Right lobe of liver (tissue), 6 donors: ENCODE measurements at regions not wholly inside any gene's neighbourhood (a gene's known extent, or its start where the extent isn't known, plus 50 kb on each side); places are given as distances from the start of the nearest gene placed in this dataset.

Experiments
- ATAC-seq, 4 donors: fragments of 200-7000 bp; cut with Tn5 transposase; one replicate each; pipeline ENCODE4 v1.9.1; 2020; ENCODE audit warnings: mild to moderate bottlenecking in 4 of 4, moderate library complexity in 4 of 4
- DNase-seq, 3 donors: peaks; one replicate each; pipeline ENCODE4 v3.0.0-alpha.2; 2020
- H3K27ac ChIP-seq, 3 donors: fragments of 200-600 bp; one replicate each; pipeline ENCODE4 v1.8.0; 2022
- H3K27me3 ChIP-seq, 2 donors: fragments of 200-600 bp; one replicate each; pipeline ENCODE4 v1.8.0; 2022
- H3K36me3 ChIP-seq, 4 donors: fragments of 200-600 bp; sonication (generic) in 1 of 4; one replicate each; pipeline versions ENCODE4 v1.5.1 to v1.8.0; 2017 to 2022; ENCODE audit warnings: control low read depth in 1 of 4
- H3K4me1 ChIP-seq, 4 donors: fragments of 200-600 bp; sonication (generic) in 1 of 4; one replicate each; pipeline versions ENCODE4 v1.5.1 to v1.8.0; 2017 to 2022; ENCODE audit warnings: control low read depth in 1 of 4
- H3K4me3 ChIP-seq, 3 donors: fragments of 200-600 bp; one replicate each; pipeline ENCODE4 v1.8.0; 2022
- H3K9me3 ChIP-seq, 4 donors: fragments of 200-600 bp; sonication (generic) in 1 of 4; one replicate each; pipeline versions ENCODE4 v1.5.1 to v1.8.0; 2017 to 2022; ENCODE audit warnings: control low read depth in 1 of 4
- CTCF ChIP-seq, 4 donors: fragments of 200-600 bp in 3 of 4; fragments of 450-650 bp in 1 of 4; IDR thresholded peaks; one replicate each; pipeline versions ENCODE4 v1.5.1 to v1.8.0; 2016 to 2022; ENCODE audit warnings: antibody characterized with exemption in 4 of 4, mild to moderate bottlenecking in 2 of 4
- POLR2A ChIP-seq: fragments of 450-650 bp; IDR thresholded peaks from one replicate; pipeline ENCODE4 v1.6.1; 2017; ENCODE audit warnings: antibody characterized with exemption, mild to moderate bottlenecking
- WGBS: methylation state at CpG from one replicate; pipeline ENCODE4 v1.1.6; 2018; ENCODE audit warnings: low coverage, low lambda C conversion rate; ENCODE audit not compliant: insufficient coverage; ENCODE audit errors: missing lambda C conversion rate; 5-methylcytosine and 5-hydroxymethylcytosine counted together
- intact Hi-C, 2 donors: fragments of 100-400 bp; cut with DNase I; formaldehyde crosslinking; loops; one replicate each; pipeline versions ENCODE4 v1.11.2 to v1.14.1; 2022
- donor health status: DM: no; HTN: yes; CAD: no.
- donor health status: DM: no; HTN: no; CAD: no.
- donor health status: DM: no; HTN: no; CAD: no.
- donor health status: DM: no; HTN: yes; CAD: no.
- donor health status: DM: no; HTN: yes; CAD: no.

- H3K36me3 ChIP-seq: no peaks in the 10 kb centered on the region
- H3K4me1 ChIP-seq: peaks cover 0 to 49% (median 11%) of the 10 kb centered on the region in 4 donors
- TF ChIP-seq CTCF (IDR thresholded peaks at IDR 0.05) (no peak), POLR2A (no peak)
- no peak overlapping the region for H3K4me3 ChIP-seq
- peak overlapping the region; percentile 20 to 76 (median 75) for H3K27ac ChIP-seq
- H3K9me3 ChIP-seq: no peaks in the 10 kb centered on the region
- ATAC-seq (peak; percentile 46 to 71 (median 55)), DNase-seq (no peak)
- intact Hi-C loops: no loop called here
- H3K27me3 ChIP-seq: no peaks in the 10 kb centered on the region
- WGBS: 27% methylated on average over 3 of the region's 3 CpGs
Observed at GRCh38 chr6:140318408-140318807, 944.0 kb upstream of the CITED2 start.

GRCh38 chr6:140317950-140318349, 943.5 kb upstream of the CITED2 start:
- DNase-seq: no peak
- Histone ChIP-seq H3K27ac (peak overlapping the region in 2 of 3 donors; percentile 75 to 76), H3K27me3 (no peaks in the 10 kb centered on the region), H3K4me1 (peaks cover 0 to 49% (median 11%) of the 10 kb centered on the region in 4 donors), H3K4me3 (no peak overlapping the region), H3K9me3 (no peaks in the 10 kb centered on the region), H3K36me3 (no peaks in the 10 kb centered on the region)
- no peak for TF ChIP-seq CTCF (IDR thresholded peaks at IDR 0.05)
- TF ChIP-seq POLR2A: no peak
- peak in 1 of 4 donors; percentile 4 for ATAC-seq
- intact Hi-C loops: no loop called here
- 62% methylated on average over 2 of the region's 2 CpGs for WGBS

- TF ChIP-seq CTCF (IDR thresholded peaks at IDR 0.05) (no peak), POLR2A (no peak)
- no peak for ATAC-seq
- Histone ChIP-seq H3K27me3 (no peaks in the 10 kb centered on the region), H3K27ac (no peak overlapping the region), H3K4me1 (peaks cover 0 to 49% (median 11%) of the 10 kb centered on the region in 4 donors), H3K4me3 (no peak overlapping the region), H3K9me3 (no peaks in the 10 kb centered on the region), H3K36me3 (no peaks in the 10 kb centered on the region)
- intact Hi-C loops: no loop called here
- WGBS: 92% methylated on average over 4 of the region's 4 CpGs
- DNase-seq: no peak
Observed at GRCh38 chr6:140316966-140317365, 942.5 kb upstream of the CITED2 start.

GRCh38 chr6:140314682-140315081, 940.2 kb upstream of the CITED2 start:
- Histone ChIP-seq H3K9me3 (no peaks in the 10 kb centered on the region), H3K27me3 (no peaks in the 10 kb centered on the region), H3K36me3 (no peaks in the 10 kb centered on the region), H3K4me3 (no peak overlapping the region), H3K27ac (peak overlapping the region; percentile 13 to 53 (median 19)), H3K4me1 (peaks cover 0 to 34% (median 2%) of the 10 kb centered on the region in 4 donors)
- DNase-seq: peak in 1 of 3 donors; percentile 56
- peak; percentile 60 to 77 (median 69) for ATAC-seq
- TF ChIP-seq CTCF (IDR thresholded peaks at IDR 0.05) (no peak), POLR2A (no peak)
- intact Hi-C loops: no loop called here
- 38% methylated on average over 2 of the region's 2 CpGs for WGBS

- intact Hi-C loops: no loop called here
- no peaks in the 10 kb centered on the region for H3K9me3 ChIP-seq
- H3K4me3 ChIP-seq: no peak overlapping the region
- DNase-seq: no peak
- no peak for ATAC-seq
- no peak for TF ChIP-seq CTCF (IDR thresholded peaks at IDR 0.05)
- TF ChIP-seq POLR2A: no peak
- H3K4me1 ChIP-seq: peaks cover 0 to 10% (median 0%) of the 10 kb centered on the region in 4 donors
- H3K27me3 ChIP-seq: no peaks in the 10 kb centered on the region
- H3K27ac ChIP-seq: no peak overlapping the region
- no peaks in the 10 kb centered on the region for H3K36me3 ChIP-seq
Observed at GRCh38 chr6:140311146-140311545, 936.7 kb upstream of the CITED2 start.
